Heart left ventricle (tissue), 16 donors: ENCODE measurements at regions not wholly inside any gene's neighbourhood (a gene's known extent, or its start where the extent isn't known, plus 50 kb on each side); places are given as distances from the start of the nearest gene placed in this dataset.

Source experiments
- ATAC-seq, 4 donors: fragments of 200-7000 bp; cut with Tn5 transposase; one replicate each; pipeline ENCODE4 v1.9.1; 2020 to 2022; ENCODE audit warnings: moderate library complexity in 4 of 4, mild to moderate bottlenecking in 3 of 4, moderate number of reproducible peaks in 1 of 4
- DNase-seq, 5 donors: peaks; one replicate each; pipeline ENCODE4 v3.0.0-alpha.2; 2020
- H3K27ac ChIP-seq, 12 donors: fragments of 200-600 bp; sonication (generic) in 4 of 12; one replicate each; pipeline versions ENCODE4 v1.5.0 to v1.8.0; 2016 to 2022; ENCODE audit warnings: mild to moderate bottlenecking in 2 of 12
- H3K27me3 ChIP-seq, 9 donors: fragments of 200-600 bp; sonication (generic) in 2 of 9; one replicate each; pipeline versions ENCODE4 v1.5.1 to v1.8.0; 2016 to 2022; ENCODE audit warnings: mild to moderate bottlenecking in 3 of 9
- H3K36me3 ChIP-seq, 9 donors: fragments of 200-600 bp; sonication (generic) in 2 of 9; one replicate each; pipeline versions ENCODE4 v1.5.0 to v1.8.0; 2018 to 2022; ENCODE audit warnings: mild to moderate bottlenecking in 2 of 9
- H3K4me1 ChIP-seq, 12 donors: fragments of 200-600 bp; sonication (generic) in 4 of 12; one replicate each; pipeline versions ENCODE4 v1.5.0 to v1.8.0; 2016 to 2022; ENCODE audit warnings: mild to moderate bottlenecking in 3 of 12
- H3K4me3 ChIP-seq, 12 donors: fragments of 200-600 bp; sonication (generic) in 4 of 12; one replicate each; pipeline versions ENCODE4 v1.5.0 to v1.8.0; 2017 to 2022; ENCODE audit warnings: mild to moderate bottlenecking in 9 of 12, moderate library complexity in 4 of 12
- H3K9me3 ChIP-seq, 12 donors: fragments of 200-600 bp; sonication (generic) in 4 of 12; one replicate each; pipeline versions ENCODE4 v1.5.0 to v1.8.0; 2016 to 2022; ENCODE audit warnings: mild to moderate bottlenecking in 1 of 12
- POLR2A ChIP-seq, 2 donors: fragments of 450-650 bp; IDR thresholded peaks; one replicate each; pipeline ENCODE4 v1.6.1; 2017; ENCODE audit warnings: antibody characterized with exemption in 2 of 2, mild to moderate bottlenecking in 2 of 2, moderate library complexity in 2 of 2
- WGBS, 4 donors: extraction: QIAGEN DNeasy Blood & Tissue Kit in 2 of 4; methylation state at CpG; one replicate each; pipeline versions ENCODE4 v1.1.5 to v1.1.7; 2013 to 2018; 5-methylcytosine and 5-hydroxymethylcytosine counted together
- intact Hi-C, 10 donors: fragments of 100-400 bp; cut with DNase I; formaldehyde crosslinking; loops; one replicate each; pipeline versions ENCODE4 v1.11.1 to v1.14.2; 2022
- TF ChIP-seq, protein P1 (sequence below), 12 donors: fragments of 200-600 bp; sonication (generic) in 4 of 12; IDR thresholded peaks; one replicate each; pipeline versions ENCODE4 v1.5.0 to v1.8.0; 2018 to 2022; ENCODE audit warnings: antibody characterized with exemption in 12 of 12, mild to moderate bottlenecking in 5 of 12
- donor health status: ischemic (EF 13 %, LVEDD 7.1; RV severe dilation, severe dysfunction).
- donor health status: healthy with polysubstance abuse.
- donor health status: DM: no; HTN: yes; CAD: no.
- donor health status: DM: no; HTN: no; CAD: no.
- donor health status: ischemic (EF 25% LVEDD 6.9; RV normal size, moderate dysfunction).
- donor health status: ischemic (EF 25% LVEDD 5.7; RV mildly dilated, moderate dysfunction).
- donor health status: healthy.
- donor health status: DM: yes; HTN: yes; CAD: no.
- donor health status: ischemic (EF 35%, LVEDD 5.7; RV mildly dilated, moderate dysfunction).
- donor health status: nonischemic (EF 11% LVEDD 7.7; RV severe dilation, severe dysfunction).
- donor health status: DM: yes; HTN: yes; CAD: no.
- donor health status: PGD.
- donor health status: ischemic (EF 29% LVEDD 5.4; RV normal size, mild dysfunction).
- donor health status: nonischemic (EF 23%, LVEDD 6.1; RV moderate dilation, normal function).

DNA sequence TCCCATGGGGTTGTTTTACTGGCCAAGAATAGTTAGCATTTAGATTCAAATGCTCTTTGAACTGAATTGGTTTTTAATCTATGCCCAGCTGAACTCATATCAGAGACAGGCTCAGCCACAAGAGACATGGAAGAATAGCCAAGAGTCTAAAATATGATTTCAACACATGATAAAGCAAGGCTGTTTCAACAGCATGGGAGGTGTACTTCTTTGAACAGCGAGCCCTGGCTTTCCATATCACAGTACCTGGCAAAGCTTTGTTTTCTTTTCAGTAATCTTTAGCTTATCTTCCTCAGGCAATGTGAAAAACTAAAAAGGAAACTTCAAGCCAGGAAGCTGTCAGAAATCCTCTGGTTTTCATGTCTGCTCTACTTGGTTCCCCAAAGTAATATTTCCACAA lies 413.6 kb upstream of the ADAMTS9 start:
- no peaks in the 10 kb centered on the region for H3K27me3 ChIP-seq
- no peaks in the 10 kb centered on the region for H3K36me3 ChIP-seq
- intact Hi-C loops, result no loop called here
- H3K4me3 ChIP-seq, result no peak overlapping the region
- TF ChIP-seq, protein P1, sequence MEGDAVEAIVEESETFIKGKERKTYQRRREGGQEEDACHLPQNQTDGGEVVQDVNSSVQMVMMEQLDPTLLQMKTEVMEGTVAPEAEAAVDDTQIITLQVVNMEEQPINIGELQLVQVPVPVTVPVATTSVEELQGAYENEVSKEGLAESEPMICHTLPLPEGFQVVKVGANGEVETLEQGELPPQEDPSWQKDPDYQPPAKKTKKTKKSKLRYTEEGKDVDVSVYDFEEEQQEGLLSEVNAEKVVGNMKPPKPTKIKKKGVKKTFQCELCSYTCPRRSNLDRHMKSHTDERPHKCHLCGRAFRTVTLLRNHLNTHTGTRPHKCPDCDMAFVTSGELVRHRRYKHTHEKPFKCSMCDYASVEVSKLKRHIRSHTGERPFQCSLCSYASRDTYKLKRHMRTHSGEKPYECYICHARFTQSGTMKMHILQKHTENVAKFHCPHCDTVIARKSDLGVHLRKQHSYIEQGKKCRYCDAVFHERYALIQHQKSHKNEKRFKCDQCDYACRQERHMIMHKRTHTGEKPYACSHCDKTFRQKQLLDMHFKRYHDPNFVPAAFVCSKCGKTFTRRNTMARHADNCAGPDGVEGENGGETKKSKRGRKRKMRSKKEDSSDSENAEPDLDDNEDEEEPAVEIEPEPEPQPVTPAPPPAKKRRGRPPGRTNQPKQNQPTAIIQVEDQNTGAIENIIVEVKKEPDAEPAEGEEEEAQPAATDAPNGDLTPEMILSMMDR (IDR thresholded peaks at IDR 0.05), result no peak
- TF ChIP-seq POLR2A (IDR thresholded peaks at IDR 0.05), result no peak
- H3K4me1 ChIP-seq, result no peaks in the 10 kb centered on the region
- ATAC-seq, result no peak
- 29 to 35% (median 31%) methylated on average over 1 of the region's 1 CpG for WGBS, 4 donors
- DNase-seq, result no peak
- H3K27ac ChIP-seq, result no peak overlapping the region
- no peaks in the 10 kb centered on the region for H3K9me3 ChIP-seq

DNA sequence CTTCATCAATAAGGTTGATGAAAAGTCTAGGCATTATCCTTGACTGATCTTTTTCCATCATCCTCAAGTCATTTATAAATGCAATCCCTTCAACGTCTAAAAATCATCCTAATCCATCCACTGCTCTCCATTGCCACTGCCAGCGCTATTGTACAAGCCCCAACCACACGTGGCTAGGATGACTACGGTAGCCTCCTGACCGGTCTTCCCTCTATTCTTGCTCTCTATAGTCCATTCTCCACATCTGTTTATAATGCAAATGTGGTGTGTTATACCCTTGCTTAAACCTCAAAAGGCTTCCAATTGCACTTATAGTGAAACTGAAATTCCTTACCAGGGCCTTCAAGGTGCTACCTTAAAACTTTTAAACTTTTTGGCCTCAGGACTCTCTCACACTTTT lies 410.6 kb upstream of the ADAMTS9 start:
- no peak for ATAC-seq
- Histone ChIP-seq H3K4me3 (no peak overlapping the region), H3K27me3 (no peaks in the 10 kb centered on the region), H3K9me3 (no peaks in the 10 kb centered on the region), H3K4me1 (no peaks in the 10 kb centered on the region), H3K27ac (no peak overlapping the region), H3K36me3 (no peaks in the 10 kb centered on the region)
- TF ChIP-seq POLR2A (IDR thresholded peaks at IDR 0.05), result no peak
- TF ChIP-seq, protein P1 (IDR thresholded peaks at IDR 0.05), result no peak
- DNase-seq, result no peak
- WGBS, 4 donors, result 88 to 94% (median 88%) methylated on average over 5 of the region's 5 CpGs
- intact Hi-C loops, result no loop called here

DNA sequence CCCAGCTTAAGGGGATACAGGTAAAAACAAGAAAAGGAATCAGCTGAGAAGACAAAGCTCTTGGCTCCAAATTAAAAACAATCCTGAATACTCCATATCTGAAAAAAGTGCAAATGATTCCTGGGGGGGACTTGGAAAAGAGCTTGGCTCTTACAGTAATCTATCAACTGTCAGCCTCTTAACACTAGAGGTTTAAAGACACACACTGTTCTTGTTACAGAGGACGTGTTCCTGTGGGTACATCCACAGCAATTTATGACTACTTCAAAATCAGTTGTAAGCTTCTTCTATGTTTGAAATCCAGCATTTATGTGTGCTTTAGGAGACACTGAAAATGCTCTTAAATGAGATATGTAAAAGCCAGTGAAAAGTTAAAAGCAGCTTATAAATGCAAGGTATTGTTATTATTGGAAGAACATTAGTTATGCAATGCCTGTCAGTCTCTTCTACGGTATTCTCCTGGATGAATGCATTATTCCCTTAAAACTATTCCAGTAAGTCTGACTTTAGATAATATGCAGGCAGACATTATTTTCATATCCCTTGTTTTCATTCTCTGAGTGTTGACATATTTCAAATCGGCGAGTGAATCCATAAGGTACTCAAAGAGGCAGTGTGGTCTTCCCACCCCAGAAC lies 408.4 kb upstream of the ADAMTS9 start:
- peak in 1 of 4 donors; percentile 38 for ATAC-seq
- Histone ChIP-seq H3K4me3 (no peak overlapping the region), H3K27me3 (no peaks in the 10 kb centered on the region), H3K9me3 (no peaks in the 10 kb centered on the region), H3K4me1 (no peaks in the 10 kb centered on the region), H3K36me3 (no peaks in the 10 kb centered on the region), H3K27ac (no peak overlapping the region)
- WGBS, 4 donors, result 67 to 80% (median 73%) methylated on average over 4 of the region's 4 CpGs
- DNase-seq, result no peak
- TF ChIP-seq, protein P1 (IDR thresholded peaks at IDR 0.05), result no peak
- no peak for TF ChIP-seq POLR2A (IDR thresholded peaks at IDR 0.05)
- intact Hi-C loops, result no loop called here

DNA sequence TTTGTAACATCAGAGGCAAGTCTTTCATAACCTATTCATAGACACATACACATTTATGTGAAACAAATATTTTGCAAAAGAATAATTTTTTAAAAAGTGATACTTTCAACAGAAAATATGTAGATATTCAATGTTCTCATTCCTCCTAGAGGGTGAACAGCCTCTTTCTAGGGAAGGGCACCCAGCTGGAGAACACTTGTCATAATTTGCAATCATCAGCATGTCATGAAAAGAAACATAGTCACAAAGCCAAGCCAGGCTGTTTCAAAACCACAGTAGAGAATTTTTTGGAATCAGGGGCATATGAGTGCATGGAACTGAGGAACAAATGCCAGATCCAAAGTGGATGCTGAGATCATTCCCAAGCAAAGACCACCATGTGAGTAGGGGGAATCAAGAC lies 406.9 kb upstream of the ADAMTS9 start:
- no peak for DNase-seq
- Histone ChIP-seq H3K36me3 (no peaks in the 10 kb centered on the region), H3K27me3 (no peaks in the 10 kb centered on the region), H3K27ac (no peak overlapping the region), H3K9me3 (no peaks in the 10 kb centered on the region), H3K4me3 (no peak overlapping the region), H3K4me1 (no peaks in the 10 kb centered on the region)
- intact Hi-C loops, result no loop called here
- ATAC-seq, result no peak
- TF ChIP-seq POLR2A (IDR thresholded peaks at IDR 0.05), result no peak
- TF ChIP-seq, protein P1 (IDR thresholded peaks at IDR 0.05), result no peak
